ENCODE measurements at regions not wholly inside any gene's neighbourhood (a gene's known extent, or its start where the extent isn't known, plus 50 kb on each side); places are given as distances from the start of the nearest gene placed in this dataset.
"Not testable (repeated sequence)": the region's sequence is repeated elsewhere in the genome, so short reads cannot be mapped to it uniquely, and the experiment has no call there.

- no peak overlapping the region for H3K27ac ChIP-seq
- WGBS (ENCODE audit: missing lambda C conversion rate) = 63% methylated on average over 4 of the region's 4 CpGs
- H3K4me2 ChIP-seq = no peak overlapping the region
- no peaks in the 10 kb centered on the region for H3K4me1 ChIP-seq
- CTCF ChIA-PET = interaction anchor here (1.5 kb wide), 1 partner anchor 15 kb away, joined by 3 read pairs; no protein-coding TSS in a partner anchor
- POLR2A ChIA-PET = no interaction called here
- FAIRE-seq (no peak), DNase-seq (ENCODE audit: low read depth in 1 of 2, low spot score in 1 of 2) (no peak), ATAC-seq (no peak)
- H3K4me3 ChIP-seq = no peak overlapping the region
- H3K9me3 ChIP-seq = no peaks in the 10 kb centered on the region
- TF ChIP-seq RFX5 (IDR thresholded peaks at IDR 0.05) = no peak
- no peak for TF ChIP-seq HOXB5 (CRISPR knock-in tag; IDR thresholded peaks at IDR 0.05)
- no peak for TF ChIP-seq NFE2L2 (conservative IDR thresholded peaks at IDR 0.05; ENCODE audit: low read length)
- no peak for TF ChIP-seq ZSCAN20 (CRISPR knock-in tag; IDR thresholded peaks at IDR 0.05)
- no peak for TF ChIP-seq ELK1 (IDR thresholded peaks at IDR 0.05; ENCODE audit: low read depth, low read length)
- TF ChIP-seq, protein P1, sequence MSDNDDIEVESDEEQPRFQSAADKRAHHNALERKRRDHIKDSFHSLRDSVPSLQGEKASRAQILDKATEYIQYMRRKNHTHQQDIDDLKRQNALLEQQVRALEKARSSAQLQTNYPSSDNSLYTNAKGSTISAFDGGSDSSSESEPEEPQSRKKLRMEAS (IDR thresholded peaks at IDR 0.05) = no peak
- TF ChIP-seq NR3C1 (IDR thresholded peaks at IDR 0.05) = no peak
- TF ChIP-seq RARB (CRISPR knock-in tag; IDR thresholded peaks at IDR 0.05) = no peak
- no peak for TF ChIP-seq RAD21 (conservative IDR thresholded peaks at IDR 0.05 in 1 of 2, IDR thresholded peaks at IDR 0.05 in 1 of 2)
These were observed 311.6 kb upstream of the MON1B start for GRCh38 chr16:76879420-76879819.

- DNase-seq (ENCODE audit: low read depth in 1 of 2, low spot score in 1 of 2); FAIRE-seq; H3K4me2 ChIP-seq; H3K27ac ChIP-seq; H3K4me1 ChIP-seq; H3K9me3 ChIP-seq; H3K4me3 ChIP-seq; POLR2A ChIA-PET; ATAC-seq: not testable (repeated sequence)
- CTCF ChIA-PET = interaction anchor here (0.6 to 0.7 kb wide), 2 partner anchors 52 to 1432 kb away, joined by 4 read pairs; no protein-coding TSS in a partner anchor
- WGBS (ENCODE audit: missing lambda C conversion rate) = 31% methylated on average over 5 of the region's 5 CpGs
These were observed 310.5 kb upstream of the MON1B start for GRCh38 chr16:76880523-76880922.

DNA sequence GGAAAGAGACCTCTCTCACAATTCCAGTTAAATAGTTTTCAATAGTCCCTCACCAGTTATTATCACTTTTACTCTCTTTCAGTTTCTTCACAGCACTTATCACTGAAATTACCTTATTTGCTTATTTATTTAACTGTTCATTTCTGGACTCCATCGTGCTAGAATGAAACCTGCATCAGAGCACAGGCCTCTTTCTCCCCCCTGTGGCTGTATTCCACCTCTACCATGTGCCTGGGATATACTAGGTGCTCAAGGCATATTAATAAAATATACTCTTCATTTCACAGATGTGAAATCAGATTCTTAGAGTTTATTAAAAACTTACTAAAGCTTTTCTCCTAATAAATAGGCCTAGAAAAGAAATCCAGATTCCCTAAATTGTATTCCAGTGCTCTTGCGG lies 308.9 kb upstream of the MON1B start:
- ATAC-seq (peak in 1 of 2 experiments; percentile 61; a peak in 1 of 6 replicates), FAIRE-seq (no peak), DNase-seq (ENCODE audit: low read depth in 1 of 2, low spot score in 1 of 2) (no peak)
- TF ChIP-seq USF2 (IDR thresholded peaks at IDR 0.05) (no peak), RAD21 (conservative IDR thresholded peaks at IDR 0.05 in 1 of 2, IDR thresholded peaks at IDR 0.05 in 1 of 2) (peak in 1 of 2 experiments; percentile 20; a peak in 2 of 5 replicates)
- ChIA-PET POLR2A (no interaction called here), CTCF (interaction anchor here (0.7 to 1.0 kb wide), 3 partner anchors 156 to 437 kb away, joined by 3 to 4 read pairs (median 3); no protein-coding TSS in a partner anchor)
- no peak overlapping the region for H3K4me2 ChIP-seq
- no peaks in the 10 kb centered on the region for H3K9me3 ChIP-seq
- H3K4me1 ChIP-seq = no peaks in the 10 kb centered on the region
- no peak overlapping the region for H3K27ac ChIP-seq
- H3K4me3 ChIP-seq = no peak overlapping the region
- WGBS (ENCODE audit: missing lambda C conversion rate) = 46% methylated on average over 2 of the region's 2 CpGs

- DNase-seq (ENCODE audit: low read depth in 1 of 2, low spot score in 1 of 2) (no peak), FAIRE-seq (no peak), ATAC-seq (no peak)
- ChIA-PET POLR2A (no interaction called here), CTCF (interaction anchor here (0.9 to 1.2 kb wide), 2 partner anchors 11 to 160 kb away, joined by 4 read pairs; no protein-coding TSS in a partner anchor)
- Histone ChIP-seq H3K27ac (no peak overlapping the region), H3K9me3 (no peaks in the 10 kb centered on the region), H3K4me2 (no peak overlapping the region), H3K4me3 (no peak overlapping the region), H3K4me1 (no peaks in the 10 kb centered on the region)
- 72% methylated on average over 3 of the region's 3 CpGs for WGBS (ENCODE audit: missing lambda C conversion rate)
- no peak for TF ChIP-seq HOXB5 (CRISPR knock-in tag; IDR thresholded peaks at IDR 0.05)
- no peak for TF ChIP-seq NPAS2 (CRISPR knock-in tag; IDR thresholded peaks at IDR 0.05; ENCODE audit: borderline replicate concordance)
- no peak for TF ChIP-seq USF2 (IDR thresholded peaks at IDR 0.05)
- no peak for TF ChIP-seq NFE2L2 (conservative IDR thresholded peaks at IDR 0.05; ENCODE audit: low read length)
- TF ChIP-seq, protein P2, sequence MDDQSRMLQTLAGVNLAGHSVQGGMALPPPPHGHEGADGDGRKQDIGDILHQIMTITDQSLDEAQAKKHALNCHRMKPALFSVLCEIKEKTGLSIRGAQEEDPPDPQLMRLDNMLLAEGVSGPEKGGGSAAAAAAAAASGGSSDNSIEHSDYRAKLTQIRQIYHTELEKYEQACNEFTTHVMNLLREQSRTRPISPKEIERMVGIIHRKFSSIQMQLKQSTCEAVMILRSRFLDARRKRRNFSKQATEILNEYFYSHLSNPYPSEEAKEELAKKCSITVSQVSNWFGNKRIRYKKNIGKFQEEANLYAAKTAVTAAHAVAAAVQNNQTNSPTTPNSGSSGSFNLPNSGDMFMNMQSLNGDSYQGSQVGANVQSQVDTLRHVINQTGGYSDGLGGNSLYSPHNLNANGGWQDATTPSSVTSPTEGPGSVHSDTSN (IDR thresholded peaks at IDR 0.05) = no peak
- TF ChIP-seq CBX2 (IDR thresholded peaks at IDR 0.05; ENCODE audit: borderline replicate concordance, low read depth) = no peak
- no peak for TF ChIP-seq ZC3H11A (IDR thresholded peaks at IDR 0.05)
- TF ChIP-seq MAFK (IDR thresholded peaks at IDR 0.05; ENCODE audit: partially characterized antibody) = no peak
- TF ChIP-seq RNF2 (IDR thresholded peaks at IDR 0.05; ENCODE audit: borderline replicate concordance, low read depth) = no peak
- no peak for TF ChIP-seq CHD2 (IDR thresholded peaks at IDR 0.05; ENCODE audit: low read length, partially characterized antibody)
- TF ChIP-seq MYC (IDR thresholded peaks at IDR 0.05; ENCODE audit: borderline replicate concordance, low read length) = no peak
- no peak for TF ChIP-seq HES2 (IDR thresholded peaks at IDR 0.05)
- no peak for TF ChIP-seq JUN (IDR thresholded peaks at IDR 0.05)
These were observed 307.9 kb upstream of the MON1B start for GRCh38 chr16:76883076-76883475.

All from A549 (cell line).